Body of pancreas (tissue), 4 donors: ENCODE measurements at regions not wholly inside any gene's neighbourhood (a gene's known extent, or its start where the extent isn't known, plus 50 kb on each side); places are given as distances from the start of the nearest gene placed in this dataset.

Experiments used
- ATAC-seq: fragments of 150-250 bp; one replicate; pipeline ENCODE4 v1.9.1; 2016
- DNase-seq, 4 donors: peaks; one replicate each; pipeline ENCODE4 v3.0.0-alpha.2; 2019
- H3K27ac ChIP-seq, 4 donors: fragments of 200-600 bp; sonication (generic); 1 replicate in 3 of 4; 2 replicates in 1 of 4; pipeline versions ENCODE4 v1.5.1 to v1.6.1; 2016 to 2019; ENCODE audit warnings: mild to moderate bottlenecking in 1 of 4, mixed read lengths in 1 of 4, moderate library complexity in 1 of 4
- H3K27me3 ChIP-seq, 2 donors: fragments of 200-600 bp; sonication (generic); one replicate each; pipeline ENCODE4 v1.6.0; 2016; ENCODE audit warnings: mild to moderate bottlenecking in 1 of 2
- H3K36me3 ChIP-seq, 2 donors: fragments of 200-600 bp; sonication (generic); replicated peaks in 1 of 2; 2 replicates each; pipeline ENCODE4 v1.5.1; 2016; ENCODE audit warnings: low read depth in 2 of 2; ENCODE audit not compliant: insufficient read depth in 1 of 2
- H3K4me1 ChIP-seq: fragments of 200-600 bp; sonication (generic); one replicate; pipeline ENCODE4 v1.6.0; 2016
- H3K4me3 ChIP-seq, 2 donors: fragments of 200-600 bp; sonication (generic); 1 replicate in 1 of 2; 2 replicates in 1 of 2; pipeline ENCODE4 v1.5.1; 2016 to 2019
- H3K9me3 ChIP-seq, 3 donors: fragments of 200-600 bp; sonication (generic); 1 replicate in 2 of 3; 2 replicates in 1 of 3; pipeline ENCODE4 v1.5.1; 2016
- POLR2A ChIP-seq, 3 donors: fragments of 450-650 bp; IDR thresholded peaks; one replicate each; pipeline ENCODE4 v1.6.1; 2016; ENCODE audit warnings: antibody characterized with exemption in 3 of 3, mild to moderate bottlenecking in 2 of 3
- WGBS, 2 donors: methylation state at CpG; one replicate each; pipeline ENCODE4 v1.1.5; 2017; 5-methylcytosine and 5-hydroxymethylcytosine counted together
- intact Hi-C: fragments of 100-400 bp; cut with DNase I; formaldehyde crosslinking; loops from one replicate; pipeline ENCODE4 v1.15.1; 2023
- TF ChIP-seq, protein P1 (sequence below), 7 experiments: fragments of 450-650 bp in 4 of 7; fragments of 200-600 bp in 3 of 7; sonication (generic) in 3 of 7; IDR thresholded peaks; one replicate each; pipeline ENCODE4 v1.5.1; 2016 to 2019; ENCODE audit warnings: antibody characterized with exemption in 7 of 7

DNA sequence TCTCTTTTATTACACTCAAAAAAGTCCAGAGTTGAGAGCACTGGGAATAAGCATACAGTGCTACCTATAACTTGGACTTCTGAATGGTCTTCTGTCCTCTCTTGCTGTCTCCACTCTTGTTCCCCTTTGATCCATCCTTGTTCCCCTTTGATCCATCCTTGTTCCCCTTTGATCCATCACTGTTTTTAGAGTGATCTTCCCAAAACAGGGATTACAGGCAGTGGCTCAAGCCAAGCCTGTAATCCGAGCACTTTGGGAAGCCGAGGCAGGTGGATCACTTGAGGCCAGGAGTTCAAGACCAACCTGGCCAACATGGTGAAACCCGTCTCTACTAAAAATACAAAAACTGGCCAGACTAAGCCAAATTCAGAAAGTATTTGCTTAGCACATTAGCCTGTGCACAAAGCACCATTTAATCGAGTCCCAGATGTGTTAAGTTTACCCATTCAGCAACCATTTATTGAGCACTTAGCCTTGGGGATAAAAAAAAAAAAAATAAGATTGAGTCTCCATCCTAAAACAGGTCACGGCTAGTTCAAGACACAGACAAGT is 65.0 kb upstream of the NHSL1 start:
- no peaks in the 10 kb centered on the region for H3K27me3 ChIP-seq
- intact Hi-C loops: no loop called here
- H3K27ac ChIP-seq: no peak overlapping the region
- 88 to 92% methylated on average over 5 of the region's 5 CpGs for WGBS, 2 donors
- no peaks in the 10 kb centered on the region for H3K9me3 ChIP-seq
- TF ChIP-seq, protein P1, sequence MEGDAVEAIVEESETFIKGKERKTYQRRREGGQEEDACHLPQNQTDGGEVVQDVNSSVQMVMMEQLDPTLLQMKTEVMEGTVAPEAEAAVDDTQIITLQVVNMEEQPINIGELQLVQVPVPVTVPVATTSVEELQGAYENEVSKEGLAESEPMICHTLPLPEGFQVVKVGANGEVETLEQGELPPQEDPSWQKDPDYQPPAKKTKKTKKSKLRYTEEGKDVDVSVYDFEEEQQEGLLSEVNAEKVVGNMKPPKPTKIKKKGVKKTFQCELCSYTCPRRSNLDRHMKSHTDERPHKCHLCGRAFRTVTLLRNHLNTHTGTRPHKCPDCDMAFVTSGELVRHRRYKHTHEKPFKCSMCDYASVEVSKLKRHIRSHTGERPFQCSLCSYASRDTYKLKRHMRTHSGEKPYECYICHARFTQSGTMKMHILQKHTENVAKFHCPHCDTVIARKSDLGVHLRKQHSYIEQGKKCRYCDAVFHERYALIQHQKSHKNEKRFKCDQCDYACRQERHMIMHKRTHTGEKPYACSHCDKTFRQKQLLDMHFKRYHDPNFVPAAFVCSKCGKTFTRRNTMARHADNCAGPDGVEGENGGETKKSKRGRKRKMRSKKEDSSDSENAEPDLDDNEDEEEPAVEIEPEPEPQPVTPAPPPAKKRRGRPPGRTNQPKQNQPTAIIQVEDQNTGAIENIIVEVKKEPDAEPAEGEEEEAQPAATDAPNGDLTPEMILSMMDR (IDR thresholded peaks at IDR 0.05): no peak
- TF ChIP-seq POLR2A (IDR thresholded peaks at IDR 0.05): no peak
- H3K4me3 ChIP-seq: no peak overlapping the region
- ATAC-seq (no peak), DNase-seq (no peak)
- H3K4me1 ChIP-seq: peaks cover 8% of the 10 kb centered on the region
- no peaks in the 10 kb centered on the region for H3K36me3 ChIP-seq

DNA sequence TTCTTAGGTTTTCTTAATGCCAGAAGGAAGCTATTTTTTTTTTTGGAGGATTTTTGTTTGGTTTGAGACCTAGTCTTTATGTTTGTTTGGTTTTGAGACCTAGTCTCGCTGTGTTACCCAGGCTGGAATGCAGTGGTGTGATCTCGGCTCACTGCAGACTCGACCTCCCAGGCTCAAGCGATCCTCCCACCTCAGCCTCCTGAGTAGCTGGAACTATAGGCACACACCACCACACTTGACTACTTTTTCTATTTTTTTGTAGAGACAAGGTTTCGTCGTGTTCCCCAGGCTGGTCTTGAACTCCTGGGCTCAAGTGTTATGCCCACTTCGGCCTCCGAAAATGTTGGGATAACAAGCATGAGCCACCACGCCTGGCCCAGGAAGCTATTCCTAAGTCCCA is 67.8 kb upstream of the NHSL1 start:
- H3K27me3 ChIP-seq: no peaks in the 10 kb centered on the region
- H3K36me3 ChIP-seq: no peaks in the 10 kb centered on the region
- WGBS, 2 donors: 94% methylated on average over 9 of the region's 9 CpGs
- intact Hi-C loops: no loop called here
- TF ChIP-seq, protein P1 (IDR thresholded peaks at IDR 0.05): no peak
- no peak for TF ChIP-seq POLR2A (IDR thresholded peaks at IDR 0.05)
- peaks cover 9% of the 10 kb centered on the region for H3K4me1 ChIP-seq
- no peak overlapping the region for H3K27ac ChIP-seq
- ATAC-seq (no peak), DNase-seq (no peak)
- no peak overlapping the region for H3K4me3 ChIP-seq
- H3K9me3 ChIP-seq: no peaks in the 10 kb centered on the region

DNA sequence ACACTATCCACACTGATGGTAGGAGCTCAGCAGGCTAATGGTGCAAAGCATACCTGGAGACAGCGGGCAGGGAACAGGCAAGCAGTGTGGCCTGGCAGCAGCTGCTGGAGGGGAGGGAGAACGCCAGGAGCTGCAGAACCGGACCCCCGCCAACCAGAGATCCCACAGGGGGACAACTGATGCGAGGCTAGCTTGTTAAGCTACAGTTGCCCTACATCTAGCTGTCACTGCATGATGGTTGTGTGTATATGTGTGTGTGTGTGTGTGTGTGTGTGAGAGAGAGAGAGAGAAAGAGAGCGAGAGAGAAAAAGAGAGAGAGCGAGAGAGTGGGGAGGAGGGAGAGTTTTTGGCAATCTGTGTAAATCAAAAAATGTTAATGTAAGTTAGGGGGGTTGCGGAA is 69.7 kb upstream of the NHSL1 start:
- TF ChIP-seq POLR2A (IDR thresholded peaks at IDR 0.05): no peak
- TF ChIP-seq, protein P1 (IDR thresholded peaks at IDR 0.05): no peak
- ATAC-seq: no peak
- H3K4me3 ChIP-seq: no peak overlapping the region

DNA sequence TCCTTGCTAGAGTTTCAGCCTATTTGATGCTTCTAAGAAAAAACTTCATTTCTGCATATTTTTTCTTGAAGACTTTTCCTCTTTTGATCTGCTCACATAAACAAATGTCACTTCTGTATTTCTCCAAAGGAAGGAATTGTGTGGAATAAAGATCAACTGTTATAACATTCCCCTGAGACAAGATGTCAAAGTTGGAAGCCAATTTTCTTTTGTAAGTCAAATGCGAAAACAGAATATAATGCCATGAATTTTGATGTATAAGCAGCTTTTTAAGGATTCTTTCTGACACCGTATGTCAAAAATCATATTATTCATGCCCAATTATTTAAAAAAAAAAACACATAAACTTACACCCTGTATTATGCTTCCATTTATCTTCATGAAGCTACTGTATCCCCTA is 70.3 kb upstream of the NHSL1 start:
- Histone ChIP-seq H3K9me3 (no peaks in the 10 kb centered on the region), H3K4me1 (peaks cover 10% of the 10 kb centered on the region), H3K27me3 (no peaks in the 10 kb centered on the region), H3K27ac (no peak overlapping the region), H3K4me3 (no peak overlapping the region), H3K36me3 (no peaks in the 10 kb centered on the region)
- TF ChIP-seq, protein P1 (IDR thresholded peaks at IDR 0.05): no peak
- TF ChIP-seq POLR2A (IDR thresholded peaks at IDR 0.05): no peak
- intact Hi-C loops: no loop called here
- ATAC-seq: no peak
- DNase-seq: no peak
- WGBS, 2 donors: 81 to 89% methylated on average over 2 of the region's 2 CpGs

More for the DNA sequence above, 69.7 kb upstream of the NHSL1 start:
- DNase-seq: no peak
- intact Hi-C loops: no loop called here
- Histone ChIP-seq H3K27me3 (no peaks in the 10 kb centered on the region), H3K4me1 (peaks cover 10% of the 10 kb centered on the region), H3K9me3 (no peaks in the 10 kb centered on the region), H3K36me3 (no peaks in the 10 kb centered on the region), H3K27ac (no peak overlapping the region)
- WGBS, 2 donors: 91 to 97% methylated on average over 8 of the region's 8 CpGs

DNA sequence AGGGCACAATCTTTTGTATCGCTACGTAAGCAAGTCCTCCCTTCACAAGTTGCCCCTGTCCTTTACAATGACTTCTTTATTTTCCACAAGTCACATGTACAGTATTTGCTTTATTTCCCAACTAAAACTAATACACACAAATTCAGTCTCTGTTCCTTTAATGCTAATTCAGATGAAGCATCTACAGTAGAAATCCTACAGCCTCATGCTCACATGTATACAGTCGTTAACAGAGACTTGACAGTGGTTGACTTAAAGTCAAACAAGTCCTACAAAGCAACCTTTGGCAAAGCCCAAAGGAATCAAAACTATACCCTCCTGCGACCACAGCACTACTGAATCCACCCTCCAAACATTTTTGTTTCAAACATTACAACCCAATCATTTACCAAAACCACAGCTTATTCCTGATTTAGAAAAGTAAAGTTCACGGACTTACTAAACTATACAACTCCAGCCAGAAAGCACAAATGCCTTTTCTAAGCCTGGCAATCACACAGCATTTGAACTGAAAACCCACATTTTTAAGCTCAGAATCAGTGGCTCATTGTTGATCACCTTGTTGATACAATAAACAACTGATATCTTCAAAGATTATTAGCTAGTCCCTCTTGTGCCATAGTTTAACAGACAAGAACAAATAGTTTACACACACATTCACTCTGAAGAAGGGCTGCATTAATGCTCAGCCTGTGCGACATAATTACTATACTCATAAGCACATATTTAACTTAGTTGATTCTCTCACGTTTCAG is 70.9 kb upstream of the NHSL1 start:
- H3K9me3 ChIP-seq: no peaks in the 10 kb centered on the region
- H3K4me3 ChIP-seq: no peak overlapping the region
- DNase-seq (no peak), ATAC-seq (no peak)
- no peak for TF ChIP-seq POLR2A (IDR thresholded peaks at IDR 0.05)
- TF ChIP-seq, protein P1 (IDR thresholded peaks at IDR 0.05): no peak
- H3K36me3 ChIP-seq: no peaks in the 10 kb centered on the region
- no peaks in the 10 kb centered on the region for H3K27me3 ChIP-seq
- 73 to 79% methylated on average over 7 of the region's 7 CpGs for WGBS, 2 donors
- H3K27ac ChIP-seq: peak overlapping the region in 1 of 4 donors; percentile 29
- intact Hi-C loops: no loop called here
- H3K4me1 ChIP-seq: peaks cover 10% of the 10 kb centered on the region
